Esophagus mucosa (tissue), 1 donor: ENCODE measurements at regions not wholly inside any gene's neighbourhood (a gene's known extent, or its start where the extent isn't known, plus 50 kb on each side); places are given as distances from the start of the nearest gene placed in this dataset.
"Not testable (repeated sequence)": the region's sequence is repeated elsewhere in the genome, so short reads cannot be mapped to it uniquely, and the experiment has no call there.

ENCODE experiments used
- ATAC-seq: fragments of 200-7000 bp; cut with Tn5 transposase; one replicate; pipeline ENCODE4 v1.9.1; 2020
- donor health status: DM: yes; HTN: yes; CAD: no.

DNA sequence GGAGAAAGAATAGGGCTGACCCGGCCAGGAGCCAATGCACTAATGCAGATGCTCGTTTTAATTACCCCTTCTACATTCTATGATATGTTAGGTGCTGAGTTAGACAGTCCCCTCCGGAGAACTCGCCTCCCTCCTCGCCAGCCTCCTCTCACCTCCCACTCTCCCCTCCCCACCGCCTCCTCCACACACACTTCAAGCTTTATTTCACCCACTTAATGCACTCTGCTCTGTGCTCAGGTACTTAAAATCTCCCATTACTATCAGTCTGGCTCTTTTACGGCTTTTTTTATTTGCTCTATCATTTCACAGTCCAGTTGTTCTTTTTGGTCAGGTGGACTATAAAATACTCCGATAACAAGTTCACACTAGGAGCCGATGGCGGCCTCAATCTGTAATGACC is 231.6 kb downstream of the TEX36 start:
- ATAC-seq: no peak

DNA sequence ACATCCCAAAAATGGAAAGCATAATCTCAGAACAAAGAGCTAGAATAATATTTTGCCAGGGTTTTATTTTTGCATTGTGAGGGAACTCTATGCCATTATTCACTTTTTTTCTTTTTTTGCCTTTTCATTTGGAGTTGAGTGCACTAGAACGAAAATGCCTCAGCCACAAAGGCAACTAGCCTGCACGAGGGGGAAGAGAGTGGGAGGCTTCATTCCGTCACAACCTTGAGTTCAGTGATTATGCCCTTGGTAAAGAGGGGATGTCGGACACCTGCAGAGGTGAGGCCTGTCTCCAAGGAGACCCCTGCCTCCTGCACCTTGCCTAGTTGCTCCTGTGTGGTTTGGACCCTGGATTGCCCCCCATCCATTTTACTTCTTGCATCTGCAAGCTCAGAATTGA is 232.7 kb downstream of the TEX36 start:
- no peak for ATAC-seq

- ATAC-seq: no peak
These were observed 233.4 kb downstream of the TEX36 start for GRCh38 chr10:125449571-125449970.

DNA sequence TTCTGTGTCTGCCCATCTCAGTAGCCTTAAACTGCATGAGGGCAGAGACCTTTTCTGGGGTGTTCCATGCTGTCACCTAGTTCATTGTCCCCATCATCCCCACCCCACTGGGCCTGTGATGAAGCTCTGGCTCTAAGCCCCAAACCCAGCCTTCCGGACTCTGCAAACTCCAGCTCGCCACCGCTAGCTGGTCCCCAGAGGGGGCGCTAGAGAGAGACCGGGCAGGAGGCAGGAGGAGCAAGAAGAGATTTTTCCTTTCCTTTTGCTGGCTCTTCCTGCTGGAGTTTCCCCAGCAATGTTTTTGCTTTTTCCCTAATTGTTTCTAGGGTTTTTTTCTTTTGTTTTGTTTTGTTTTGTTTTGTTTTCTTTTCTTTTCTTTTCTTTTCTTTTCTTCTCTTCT is 234.4 kb downstream of the TEX36 start:
- no peak for ATAC-seq

GRCh38 chr10:125444790-125445189 is 238.2 kb downstream of the TEX36 start:
- ATAC-seq: no peak

GRCh38 chr10:125442856-125443540 is 240.0 kb downstream of the TEX36 start:
- ATAC-seq: no peak

DNA sequence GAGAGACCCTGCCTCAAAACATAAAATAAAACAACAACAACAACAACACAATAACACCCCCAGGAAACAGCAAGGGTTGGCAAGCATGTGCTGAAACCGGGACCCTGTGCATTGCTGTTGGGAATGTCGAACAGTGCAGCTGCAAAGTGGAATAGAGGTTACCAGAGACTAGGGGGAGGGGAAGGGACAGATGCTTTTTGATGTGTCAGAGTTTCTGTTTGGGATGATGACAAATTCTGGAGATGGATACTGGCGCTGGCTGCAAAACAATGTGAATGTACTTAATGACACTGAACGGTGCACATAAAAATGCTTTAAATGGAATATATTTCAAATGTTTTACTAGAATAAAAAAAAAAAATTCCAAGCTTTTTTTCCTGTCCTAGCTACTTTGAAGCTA is 241.8 kb downstream of the TEX36 start:
- no peak for ATAC-seq

DNA sequence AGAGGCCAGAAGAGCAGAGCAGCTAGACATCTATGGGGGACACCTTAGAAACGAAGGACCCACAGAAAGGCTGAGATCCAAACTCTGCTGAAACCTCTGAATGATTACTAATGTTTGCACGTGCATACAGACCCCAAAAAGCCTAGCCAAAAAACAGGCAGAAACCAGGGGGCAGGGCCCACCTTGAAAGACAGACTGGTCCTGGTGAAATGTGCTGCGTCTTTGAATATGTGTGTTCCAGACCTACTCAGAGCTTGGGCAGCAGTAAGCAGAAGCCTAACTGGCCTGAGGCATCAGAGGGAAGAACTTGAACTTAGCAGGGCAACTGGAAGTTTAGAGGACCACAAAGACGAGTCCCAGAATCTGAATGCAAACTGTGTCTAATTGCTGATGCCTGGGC is 251.8 kb downstream of the TEX36 start:
- no peak for ATAC-seq

GRCh38 chr10:125428054-125428453 is 254.9 kb downstream of the TEX36 start:
- ATAC-seq: no peak

GRCh38 chr10:125424191-125424847 is 258.6 kb downstream of the TEX36 start:
- ATAC-seq: no peak

DNA sequence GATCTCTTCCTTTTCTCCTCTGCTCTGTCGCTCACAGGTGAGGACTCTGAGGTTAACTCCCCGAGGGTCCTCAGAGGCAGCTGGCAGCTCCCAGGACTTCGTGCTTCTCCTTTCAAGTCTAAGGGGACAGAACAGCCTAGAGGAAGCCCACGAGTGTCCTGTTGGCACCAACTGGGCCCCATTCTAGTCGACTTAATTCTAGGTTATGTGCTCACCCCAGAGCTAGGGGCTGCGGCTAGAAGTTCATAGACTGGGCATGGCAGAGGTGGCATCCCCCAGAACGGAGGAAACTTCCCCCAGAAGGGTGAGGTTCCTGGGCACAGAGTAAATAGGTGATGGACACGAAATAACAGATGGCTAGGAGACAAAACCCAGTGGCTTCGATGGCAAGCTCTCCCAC is 259.4 kb downstream of the TEX36 start:
- no peak for ATAC-seq

- no peak for ATAC-seq
These were observed 259.5 kb upstream of the CTBP2 start for GRCh38 chr10:125419831-125420230.

DNA sequence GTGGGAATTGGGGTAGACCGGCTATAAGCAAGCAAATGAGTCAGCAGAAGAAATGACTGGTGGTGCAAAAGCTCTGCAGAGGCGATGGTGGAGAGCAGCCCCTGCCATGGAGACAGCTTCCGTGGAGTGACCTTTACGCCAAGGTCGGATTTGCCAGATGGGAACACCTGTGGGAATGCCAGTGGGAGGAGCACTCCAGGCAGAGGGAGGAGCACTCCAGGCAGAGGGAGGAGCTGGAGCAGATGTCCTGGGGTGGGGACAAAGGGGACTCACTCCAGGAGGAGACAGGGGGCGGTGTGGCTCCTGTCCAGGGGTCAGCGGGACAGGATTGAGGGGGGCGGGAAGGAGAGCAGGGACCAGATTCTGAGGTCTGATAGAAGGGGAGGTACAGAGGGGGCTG is 258.8 kb upstream of the CTBP2 start:
- no peak for ATAC-seq

DNA sequence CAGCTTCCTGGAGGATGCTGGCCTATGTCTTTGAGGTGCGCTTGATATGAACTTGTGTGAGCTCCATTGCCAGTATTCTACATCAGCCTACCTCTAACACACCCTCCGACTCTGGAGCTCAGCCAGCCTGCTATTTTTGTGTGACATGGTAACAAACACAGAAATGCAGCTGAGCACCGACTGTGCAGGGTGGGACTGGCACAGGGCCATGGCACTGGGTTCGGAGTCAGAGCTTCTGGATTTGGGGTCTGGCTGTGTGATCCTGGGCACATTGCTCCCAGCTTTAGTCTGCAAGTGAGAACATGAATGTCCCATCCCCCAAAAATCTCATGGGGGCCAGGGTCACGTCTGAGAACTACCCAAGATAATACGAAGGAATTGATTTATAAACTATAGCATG is 257.2 kb upstream of the CTBP2 start:
- ATAC-seq: no peak

DNA sequence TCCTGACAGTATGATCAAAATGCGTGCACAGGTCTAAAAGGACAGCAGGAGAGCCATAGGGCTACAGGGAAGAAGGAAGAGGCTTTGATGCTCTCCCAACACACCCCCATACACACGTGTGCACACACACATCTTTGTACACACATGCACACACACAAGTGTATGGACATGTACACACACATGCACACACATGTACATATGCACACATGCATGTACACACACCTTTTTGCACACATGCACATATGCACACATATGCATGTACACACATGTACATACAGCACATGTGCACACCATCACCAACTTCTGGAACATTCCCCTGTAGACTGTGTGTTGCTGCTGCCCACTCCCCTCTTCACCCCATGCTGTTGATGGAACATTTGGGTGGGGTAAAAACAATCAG is 255.6 kb upstream of the CTBP2 start:
- no peak for ATAC-seq

DNA sequence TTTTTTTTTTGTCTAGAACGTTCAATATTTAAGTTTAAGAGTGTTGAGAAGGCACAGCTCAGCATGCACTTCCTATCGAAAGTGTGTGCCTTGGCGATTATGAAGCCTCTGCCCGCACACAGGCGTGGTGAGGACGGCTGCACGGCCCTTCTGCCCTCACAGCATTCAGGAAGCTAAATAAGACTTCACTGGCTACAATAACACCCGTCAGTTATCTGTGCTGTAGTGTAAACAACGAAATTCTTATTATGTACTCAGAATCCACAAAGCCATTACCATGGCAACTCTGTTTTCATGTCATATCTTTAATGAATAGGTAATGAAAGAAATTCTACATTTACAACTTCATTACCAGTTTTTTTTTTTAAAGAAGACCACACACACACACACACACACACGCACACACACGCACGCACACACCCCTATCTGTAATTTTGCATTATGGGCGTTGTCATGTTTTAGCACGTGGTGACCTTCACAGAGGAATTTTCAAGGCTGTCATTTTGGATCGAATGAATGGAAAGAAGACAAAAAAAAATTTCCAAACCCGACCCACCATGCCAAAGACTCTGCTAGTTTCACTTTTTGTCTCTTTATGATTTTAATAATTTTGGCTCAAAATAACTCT is 254.8 kb upstream of the CTBP2 start:
- no peak for ATAC-seq

DNA sequence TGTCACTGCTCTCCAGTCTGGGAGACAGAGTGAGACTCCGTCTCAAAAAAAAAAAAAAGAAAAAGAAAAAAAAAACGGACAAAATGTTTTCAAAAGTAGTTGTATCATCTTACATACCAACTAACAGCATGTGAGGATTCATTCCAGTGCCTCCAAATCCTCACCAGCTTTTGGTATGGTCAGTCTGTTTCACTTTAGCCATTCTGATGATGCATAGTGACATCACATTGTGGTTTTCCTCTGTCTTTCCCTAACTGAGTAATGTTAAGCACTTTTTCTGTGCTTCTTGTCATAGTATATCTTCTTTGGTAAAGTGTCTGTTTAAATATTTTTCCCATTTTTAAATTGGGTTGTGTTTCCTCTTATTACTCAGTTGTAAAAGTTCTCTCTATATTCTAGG is 251.4 kb upstream of the CTBP2 start:
- ATAC-seq: no peak

GRCh38 chr10:125409756-125410155 is 249.4 kb upstream of the CTBP2 start:
- ATAC-seq: no peak

GRCh38 chr10:125407557-125407956 is 247.2 kb upstream of the CTBP2 start:
- ATAC-seq: no peak

DNA sequence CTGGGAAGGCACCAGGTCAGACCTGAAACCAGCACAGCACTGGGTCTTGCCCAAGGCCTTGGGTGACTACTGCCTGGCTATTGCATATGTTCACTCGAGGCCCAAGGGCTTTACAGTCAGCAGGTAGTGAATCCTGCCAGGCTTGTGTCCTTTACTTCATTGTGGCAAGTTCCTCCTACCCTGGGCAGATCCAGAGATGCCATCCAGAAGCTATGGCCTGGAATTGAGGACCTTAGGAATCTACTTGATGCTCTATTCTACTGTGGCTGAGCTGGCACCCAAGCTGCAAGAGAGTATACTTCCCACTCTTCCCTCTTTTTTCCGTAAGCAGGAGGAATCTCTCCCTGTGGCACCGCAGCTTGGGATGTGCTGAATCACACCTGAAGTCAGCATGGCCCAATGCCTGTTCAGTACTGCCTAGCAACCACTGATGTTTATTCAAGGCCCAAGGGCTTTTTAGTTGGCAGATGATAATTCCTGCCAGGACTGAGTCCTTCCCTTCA is 246.7 kb upstream of the CTBP2 start:
- peak; percentile 82 for ATAC-seq

DNA sequence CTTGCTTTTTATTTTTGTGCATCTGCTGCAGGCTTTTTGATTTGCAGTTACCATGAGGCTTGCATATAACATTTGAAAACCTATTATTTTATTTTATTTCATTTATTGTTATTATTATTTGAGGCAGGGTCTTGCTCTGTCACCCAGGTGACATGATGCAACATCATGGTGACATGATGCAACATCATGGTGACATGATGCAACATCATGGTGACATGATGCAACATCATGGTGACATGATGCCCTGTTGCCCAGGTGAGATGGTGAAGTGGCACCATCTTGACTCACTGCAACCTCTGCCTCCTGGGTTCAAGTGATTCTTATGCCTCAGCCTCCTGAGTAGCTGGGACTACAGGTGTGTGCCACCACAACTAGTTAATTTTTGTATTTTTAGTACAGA is 244.5 kb upstream of the CTBP2 start:
- ATAC-seq: not testable (repeated sequence)

DNA sequence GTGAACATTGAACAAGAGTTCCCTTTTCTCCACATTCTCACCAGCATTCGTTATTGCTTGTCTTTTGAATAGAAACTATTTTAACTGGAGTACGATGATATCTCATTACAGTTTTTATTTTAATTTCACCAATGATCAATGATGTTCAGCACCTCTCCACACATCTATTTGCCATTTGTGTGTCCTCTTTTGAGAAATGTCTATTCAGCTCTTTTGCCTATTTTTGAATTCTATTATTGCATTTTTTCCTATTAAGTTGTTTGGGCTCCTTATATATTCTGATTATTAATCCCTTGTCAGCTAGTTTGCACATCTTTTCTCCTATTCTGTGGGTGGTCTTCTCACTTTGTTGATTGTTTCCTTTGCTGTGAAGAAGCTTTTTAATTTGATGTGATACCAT is 241.1 kb upstream of the CTBP2 start:
- ATAC-seq: no peak

- no peak for ATAC-seq
These were observed 238.9 kb upstream of the CTBP2 start for GRCh38 chr10:125399289-125399688.

GRCh38 chr10:125398270-125398669 is 237.9 kb upstream of the CTBP2 start:
- ATAC-seq: no peak
